MCF 10A (cell line): ENCODE measurements at regions not wholly inside any gene's neighbourhood (a gene's known extent, or its start where the extent isn't known, plus 50 kb on each side); places are given as distances from the start of the nearest gene placed in this dataset.

Experiments used
- BruUV-seq: library from RNA; stranded (reverse); fragments of 400-500 nt; replicated peaks from 2 replicates; lab custom pipeline; 2021; lab: Mats Ljungman, UMichigan
- CTCF ChIA-PET: fragments of 300-600 bp; sonication (Branson Sonifier 250); formaldehyde crosslinking; extraction: SDS; loops from one replicate; lab custom pipeline; 2021; ENCODE audit warnings: antibody characterized with exemption, inconsistent platforms; lab: Yijun Ruan, JAX
- POLR2A ChIA-PET: fragments of 300-600, 350-650 bp; sonication (Branson Sonifier 250); formaldehyde crosslinking; extraction: SDS; loops from one replicate; lab custom pipeline; 2020; ENCODE audit warnings: antibody characterized with exemption, inconsistent platforms; lab: Yijun Ruan, JAX
- DNase-seq: peaks from one replicate; pipeline ENCODE4 v3.0.0-alpha.2; 2018; ENCODE audit not compliant: unreplicated experiment
- H3K27ac Mint-ChIP-seq: one replicate; pipeline ENCODE4 v1.8.0; 2022; ENCODE audit warnings: mild to moderate bottlenecking, low read depth, mixed read lengths; ENCODE audit not compliant: unreplicated experiment
- H3K27me3 Mint-ChIP-seq: one replicate; pipeline ENCODE4 v1.8.0; 2022; ENCODE audit warnings: mixed read lengths; ENCODE audit not compliant: insufficient read depth, unreplicated experiment
- H3K36me3 Mint-ChIP-seq: one replicate; pipeline ENCODE4 v1.8.0; 2022; ENCODE audit warnings: mild to moderate bottlenecking, moderate library complexity, mixed read lengths; ENCODE audit not compliant: insufficient read depth, unreplicated experiment
- H3K4me1 Mint-ChIP-seq: one replicate; pipeline ENCODE4 v1.8.0; 2022; ENCODE audit warnings: mixed read lengths; ENCODE audit not compliant: insufficient read depth, unreplicated experiment
- H3K4me3 Mint-ChIP-seq: one replicate; pipeline ENCODE4 v1.8.0; 2022; ENCODE audit warnings: mild to moderate bottlenecking, moderate library complexity, mixed read lengths; ENCODE audit not compliant: unreplicated experiment
- H3K9me3 Mint-ChIP-seq: one replicate; pipeline ENCODE4 v1.8.0; 2022; ENCODE audit warnings: mixed read lengths; ENCODE audit not compliant: unreplicated experiment
- intact Hi-C: fragments of 100-400 bp; cut with micrococcal nuclease; formaldehyde crosslinking; loops from 2 replicates; pipeline ENCODE4 v1.14.1; 2022
- TF ChIP-seq, protein P1 (sequence below): fragments of 200-600 bp; IDR thresholded peaks from one replicate; pipeline ENCODE4 v1.8.0; 2022; ENCODE audit warnings: antibody characterized with exemption, mild to moderate bottlenecking; ENCODE audit not compliant: unreplicated experiment

DNA sequence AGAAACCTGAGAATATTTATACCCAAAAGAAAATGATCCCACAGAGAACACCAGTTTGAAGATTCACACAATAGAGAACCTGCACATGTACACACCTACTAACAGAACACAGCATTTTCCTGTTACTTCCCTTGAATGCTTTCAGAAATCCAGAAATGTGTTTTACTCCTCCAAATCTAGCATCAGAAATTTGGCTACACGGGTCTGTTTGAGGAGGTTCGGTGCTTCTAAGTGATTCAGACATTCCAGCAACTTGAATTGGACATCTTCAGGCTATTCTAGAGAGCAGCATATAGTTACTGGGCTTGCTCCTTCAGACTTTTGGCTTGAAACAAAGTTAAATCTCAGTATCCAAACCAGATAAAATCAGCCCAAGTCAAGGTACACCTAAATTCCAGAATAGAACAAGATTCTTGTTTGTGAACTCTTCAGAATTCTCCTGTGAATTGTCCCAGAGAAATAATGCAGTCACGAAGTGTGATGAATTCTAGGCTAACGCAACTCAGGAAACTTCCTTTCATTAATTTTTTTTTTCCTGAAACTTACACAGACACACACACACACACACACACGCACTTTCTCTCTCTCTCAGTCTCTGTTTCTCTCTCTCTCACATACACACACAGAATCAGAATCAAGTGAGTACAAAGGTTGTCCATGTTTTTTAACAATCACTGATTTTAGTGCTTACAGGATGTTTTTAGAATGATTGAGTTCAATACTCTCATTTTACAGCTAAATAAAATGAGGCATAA lies 278.4 kb upstream of the SNX7 start:
- no peak overlapping the region for H3K4me3 Mint-ChIP-seq
- H3K27ac Mint-ChIP-seq = no peak overlapping the region
- no peaks in the 10 kb centered on the region for H3K9me3 Mint-ChIP-seq
- CTCF ChIA-PET = no interaction called here
- DNase-seq = no peak
- intact Hi-C loops = no loop called here
- H3K36me3 Mint-ChIP-seq = no peaks in the 10 kb centered on the region
- no peaks in the 10 kb centered on the region for H3K27me3 Mint-ChIP-seq
- BruUV-seq = no TSS peak
- TF ChIP-seq, protein P1, sequence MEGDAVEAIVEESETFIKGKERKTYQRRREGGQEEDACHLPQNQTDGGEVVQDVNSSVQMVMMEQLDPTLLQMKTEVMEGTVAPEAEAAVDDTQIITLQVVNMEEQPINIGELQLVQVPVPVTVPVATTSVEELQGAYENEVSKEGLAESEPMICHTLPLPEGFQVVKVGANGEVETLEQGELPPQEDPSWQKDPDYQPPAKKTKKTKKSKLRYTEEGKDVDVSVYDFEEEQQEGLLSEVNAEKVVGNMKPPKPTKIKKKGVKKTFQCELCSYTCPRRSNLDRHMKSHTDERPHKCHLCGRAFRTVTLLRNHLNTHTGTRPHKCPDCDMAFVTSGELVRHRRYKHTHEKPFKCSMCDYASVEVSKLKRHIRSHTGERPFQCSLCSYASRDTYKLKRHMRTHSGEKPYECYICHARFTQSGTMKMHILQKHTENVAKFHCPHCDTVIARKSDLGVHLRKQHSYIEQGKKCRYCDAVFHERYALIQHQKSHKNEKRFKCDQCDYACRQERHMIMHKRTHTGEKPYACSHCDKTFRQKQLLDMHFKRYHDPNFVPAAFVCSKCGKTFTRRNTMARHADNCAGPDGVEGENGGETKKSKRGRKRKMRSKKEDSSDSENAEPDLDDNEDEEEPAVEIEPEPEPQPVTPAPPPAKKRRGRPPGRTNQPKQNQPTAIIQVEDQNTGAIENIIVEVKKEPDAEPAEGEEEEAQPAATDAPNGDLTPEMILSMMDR = no peak
- POLR2A ChIA-PET = interaction anchor here (1.5 kb wide), 1 partner anchor 10 kb away, joined by 5 read pairs; no protein-coding TSS in a partner anchor
- peaks cover 26% of the 10 kb centered on the region for H3K4me1 Mint-ChIP-seq

- ChIA-PET CTCF (no interaction called here), POLR2A (interaction anchor here (0.6 to 1.5 kb wide), 2 partner anchors 11 to 61 kb away, joined by 3 to 5 read pairs; no protein-coding TSS in a partner anchor)
- Mint-ChIP-seq H3K36me3 (no peaks in the 10 kb centered on the region), H3K9me3 (no peaks in the 10 kb centered on the region), H3K27ac (no peak overlapping the region), H3K4me3 (no peak overlapping the region), H3K27me3 (no peaks in the 10 kb centered on the region), H3K4me1 (peaks cover 21% of the 10 kb centered on the region)
- intact Hi-C loops = no loop called here
- DNase-seq = no peak
- BruUV-seq = no TSS peak
- TF ChIP-seq, protein P1 = no peak
Observed at GRCh38 chr1:98382586-98382985, 278.9 kb upstream of the SNX7 start.

GRCh38 chr1:98374098-98374497 lies 287.4 kb upstream of the SNX7 start:
- H3K4me3 Mint-ChIP-seq = no peak overlapping the region
- DNase-seq = no peak
- no peaks in the 10 kb centered on the region for H3K27me3 Mint-ChIP-seq
- intact Hi-C loops = no loop called here
- ChIA-PET CTCF (no interaction called here), POLR2A (no interaction called here)
- H3K27ac Mint-ChIP-seq = no peak overlapping the region
- no peaks in the 10 kb centered on the region for H3K9me3 Mint-ChIP-seq
- TF ChIP-seq, protein P1 = no peak
- BruUV-seq = no TSS peak
- H3K4me1 Mint-ChIP-seq = peaks cover 4% of the 10 kb centered on the region
- no peaks in the 10 kb centered on the region for H3K36me3 Mint-ChIP-seq

- no peak overlapping the region for H3K27ac Mint-ChIP-seq
Observed at GRCh38 chr1:98373056-98373455, 288.5 kb upstream of the SNX7 start.

More at GRCh38 chr1:98373056-98373455, 288.5 kb upstream of the SNX7 start:
- H3K4me3 Mint-ChIP-seq = no peak overlapping the region
- H3K27me3 Mint-ChIP-seq = no peaks in the 10 kb centered on the region
- DNase-seq = no peak
- TF ChIP-seq, protein P1 = no peak
- no peaks in the 10 kb centered on the region for H3K36me3 Mint-ChIP-seq
- BruUV-seq = no TSS peak
- intact Hi-C loops = no loop called here
- peaks cover 4% of the 10 kb centered on the region for H3K4me1 Mint-ChIP-seq
- POLR2A ChIA-PET = no interaction called here
- no peaks in the 10 kb centered on the region for H3K9me3 Mint-ChIP-seq
- CTCF ChIA-PET = no interaction called here
